Erythroblast (primary cell): ENCODE measurements at regions not wholly inside any gene's neighbourhood (a gene's known extent, or its start where the extent isn't known, plus 50 kb on each side); places are given as distances from the start of the nearest gene placed in this dataset.
"Not testable (repeated sequence)": the region's sequence is repeated elsewhere in the genome, so short reads cannot be mapped to it uniquely, and the experiment has no call there.

Experiments used
- DNase-seq, 2 experiments: peaks; one replicate each; lab custom pipeline; 2025; lab: John Stamatoyannopoulos, UW
- GATA1 ChIP-seq: IDR thresholded peaks from 2 replicates; pipeline ENCODE4 v1.6.1; 2011; ENCODE audit warnings: low read depth, mild to moderate bottlenecking, control low read depth, low read length, moderate library complexity
- POLR2A ChIP-seq: IDR thresholded peaks from 2 replicates; pipeline ENCODE4 v1.6.1; 2011; ENCODE audit warnings: mild to moderate bottlenecking, low read length

DNA sequence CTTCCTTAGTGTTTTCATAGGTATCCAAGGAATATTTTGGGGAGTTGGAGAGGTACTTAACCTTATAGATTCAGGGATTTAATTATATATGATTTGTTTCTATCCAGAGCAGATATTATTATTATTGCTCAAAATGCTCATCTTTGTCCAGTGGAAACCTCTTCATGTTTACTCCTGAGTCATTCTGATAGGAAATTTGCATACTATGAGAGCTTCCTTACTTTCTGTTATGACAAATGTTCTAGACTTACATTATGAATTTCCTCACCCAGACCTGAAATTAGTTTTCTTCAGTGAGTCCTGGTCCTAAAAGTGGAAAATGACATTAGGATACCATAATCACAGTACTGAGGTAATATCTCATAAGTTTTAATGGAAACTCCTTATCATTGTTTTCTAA, 57.5 kb upstream of the PLPPR5 start:
- no peak for DNase-seq
- TF ChIP-seq POLR2A (no peak), GATA1 (no peak)

DNA sequence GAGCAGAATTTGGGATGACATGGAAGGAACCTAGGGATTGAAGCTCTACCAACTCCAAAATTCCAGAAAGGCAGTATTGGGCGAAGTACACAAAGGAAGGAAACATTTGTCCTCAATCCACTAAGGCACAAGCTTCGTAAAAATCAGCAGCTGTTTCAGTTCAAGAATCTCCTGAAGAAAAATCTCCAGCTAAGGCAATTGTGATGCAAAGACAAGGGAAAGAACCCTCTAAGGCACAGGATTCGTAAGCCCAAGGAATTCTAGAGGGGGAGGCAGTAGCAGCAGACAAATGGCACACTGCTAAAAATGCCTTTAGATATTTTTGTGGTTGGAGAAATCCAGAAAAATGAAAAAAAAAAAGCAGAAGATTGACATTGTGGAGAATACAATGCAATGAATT, 64.5 kb upstream of the PLPPR5 start:
- TF ChIP-seq GATA1 (no peak), POLR2A (no peak)
- no peak for DNase-seq

DNA sequence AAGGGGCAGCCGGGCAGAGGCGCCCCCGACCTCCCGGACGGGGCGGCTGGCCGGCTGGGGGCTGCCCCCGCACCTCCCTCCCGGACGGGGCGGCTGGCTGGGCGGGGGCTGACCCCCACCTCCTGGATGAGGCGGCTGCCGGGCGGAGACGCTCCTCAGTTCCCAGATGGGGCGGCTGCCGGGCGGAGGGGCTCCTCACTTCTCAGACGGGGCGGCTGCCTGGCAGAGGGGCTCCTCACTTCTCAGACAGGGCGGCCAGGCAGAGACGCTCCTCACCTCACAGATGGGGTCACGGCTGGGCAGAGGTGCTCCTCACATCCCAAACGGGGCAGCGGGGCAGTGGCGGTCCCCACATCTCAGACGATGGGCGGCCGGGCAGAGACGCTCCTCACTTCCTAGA, 73.9 kb upstream of the PLPPR5 start:
- DNase-seq, result not testable (repeated sequence)

DNA sequence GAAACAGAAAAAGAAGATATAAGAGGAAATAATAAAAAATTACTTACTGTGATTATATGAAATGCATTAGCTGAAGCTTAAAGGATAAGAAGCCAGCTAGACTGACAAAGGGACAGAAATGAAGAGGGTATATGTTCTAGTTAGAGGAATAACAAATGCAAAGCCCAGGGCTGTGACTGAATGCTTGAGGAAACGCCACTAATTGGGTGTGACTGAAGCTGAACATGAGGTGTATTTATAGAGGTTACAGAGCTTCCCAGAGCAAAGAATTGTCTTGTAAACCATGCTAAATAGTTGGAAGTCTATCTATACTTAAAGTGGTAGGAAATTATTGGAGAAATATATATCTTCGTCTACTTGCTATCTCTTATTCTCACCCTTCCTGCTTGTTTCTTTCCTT, 77.7 kb upstream of the PLPPR5 start:
- TF ChIP-seq POLR2A (no peak), GATA1 (no peak)

DNA sequence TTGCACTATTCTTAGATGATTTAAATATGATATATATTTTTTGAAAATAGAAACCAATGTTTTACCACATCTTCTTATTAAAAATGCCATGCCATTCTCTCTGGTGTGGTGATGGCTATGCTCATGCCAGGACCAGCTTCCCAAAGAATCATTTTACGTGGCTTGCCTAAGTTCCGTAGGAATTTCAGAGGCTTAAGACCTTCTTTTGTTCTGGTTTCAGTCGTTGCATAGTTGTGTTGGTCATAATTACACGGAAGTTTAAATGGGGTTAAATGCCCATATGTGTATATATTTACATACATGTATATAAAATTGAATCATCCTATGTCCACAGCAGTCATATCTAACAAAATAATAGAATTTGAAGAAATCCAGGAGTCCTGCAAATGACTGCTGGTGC, 78.7 kb upstream of the PLPPR5 start:
- no peak for DNase-seq
- TF ChIP-seq GATA1 (no peak), POLR2A (no peak)

More for the DNA sequence above, 77.7 kb upstream of the PLPPR5 start:
- DNase-seq, result no peak

DNA sequence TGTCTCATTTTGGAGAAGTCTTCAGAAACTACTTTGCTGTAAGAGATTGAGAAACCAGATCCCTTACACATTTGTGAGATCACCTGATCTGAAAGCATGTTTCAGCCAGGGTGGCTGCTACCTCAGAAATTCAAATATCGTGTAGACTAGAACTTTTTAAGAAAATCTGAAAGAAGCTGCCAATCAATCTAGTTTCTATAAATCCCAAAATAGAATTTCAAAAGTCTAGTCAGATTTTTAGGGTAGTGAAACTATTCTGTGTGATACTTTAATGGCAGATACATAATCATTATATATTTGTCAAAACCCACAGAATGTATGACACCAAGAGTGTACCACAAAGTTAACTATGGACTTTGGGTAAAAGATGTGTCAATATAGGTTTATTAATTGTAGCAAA, 79.9 kb upstream of the PLPPR5 start:
- TF ChIP-seq POLR2A, result no peak
- no peak for TF ChIP-seq GATA1
- no peak for DNase-seq

DNA sequence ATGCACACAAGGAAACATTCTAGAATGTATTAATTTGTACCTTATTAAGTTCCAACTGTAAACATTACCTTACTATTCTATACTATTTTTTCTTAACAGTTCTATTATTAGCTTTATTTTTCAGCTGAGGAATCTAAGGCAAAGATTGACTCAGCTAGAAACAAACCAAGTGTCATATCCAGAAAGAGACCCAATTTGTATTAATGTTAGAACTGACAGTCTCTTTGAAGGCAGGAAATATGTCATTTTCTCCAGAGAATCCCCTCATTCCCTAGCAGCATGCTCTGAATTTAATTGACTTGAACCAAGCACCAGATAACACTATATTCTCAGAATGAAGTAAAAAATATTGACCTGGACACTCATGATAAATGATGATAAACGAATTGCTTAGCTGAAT, 81.4 kb upstream of the PLPPR5 start:
- TF ChIP-seq POLR2A (no peak), GATA1 (no peak)
- DNase-seq, result no peak

DNA sequence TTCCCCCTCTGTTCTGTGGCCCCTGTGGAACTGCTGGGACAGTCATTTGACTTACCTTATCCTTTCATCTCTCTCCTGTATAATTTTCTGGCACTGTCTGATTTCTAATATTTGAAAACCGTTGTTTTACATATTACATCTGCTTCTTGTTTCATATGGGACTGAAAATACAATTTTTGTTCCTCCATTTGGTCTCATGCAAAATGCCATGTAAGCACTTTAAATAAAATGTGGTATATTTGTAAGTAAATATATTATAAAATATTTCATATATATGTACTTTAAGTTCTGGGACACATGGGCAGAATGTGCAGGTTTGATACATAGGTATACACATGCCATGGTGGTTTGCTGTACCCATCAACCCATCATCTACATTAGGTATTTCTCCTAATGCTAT, 93.9 kb upstream of the PLPPR5 start:
- no peak for DNase-seq
- no peak for TF ChIP-seq GATA1
- TF ChIP-seq POLR2A, result no peak

DNA sequence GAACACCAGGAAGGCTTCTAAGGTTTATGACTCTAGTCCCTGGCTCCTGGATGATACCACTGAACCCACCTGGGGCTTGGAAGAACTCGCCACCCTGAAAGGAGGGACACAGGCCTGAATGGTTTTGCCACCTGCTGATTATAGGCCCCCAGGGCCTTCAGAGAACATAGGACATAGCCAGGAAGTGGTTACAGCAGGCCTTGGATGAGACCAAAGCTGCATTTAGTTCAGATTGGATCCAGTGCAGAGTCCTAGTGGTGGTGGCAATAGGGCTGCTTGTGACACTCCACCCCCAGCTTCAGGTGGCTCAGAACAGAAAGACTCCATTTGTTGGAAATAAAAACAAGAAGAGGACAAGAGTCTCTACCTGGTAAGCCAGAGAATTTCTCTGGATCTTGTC, 101.6 kb upstream of the PLPPR5 start:
- no peak for DNase-seq
- TF ChIP-seq GATA1 (no peak), POLR2A (no peak)

DNA sequence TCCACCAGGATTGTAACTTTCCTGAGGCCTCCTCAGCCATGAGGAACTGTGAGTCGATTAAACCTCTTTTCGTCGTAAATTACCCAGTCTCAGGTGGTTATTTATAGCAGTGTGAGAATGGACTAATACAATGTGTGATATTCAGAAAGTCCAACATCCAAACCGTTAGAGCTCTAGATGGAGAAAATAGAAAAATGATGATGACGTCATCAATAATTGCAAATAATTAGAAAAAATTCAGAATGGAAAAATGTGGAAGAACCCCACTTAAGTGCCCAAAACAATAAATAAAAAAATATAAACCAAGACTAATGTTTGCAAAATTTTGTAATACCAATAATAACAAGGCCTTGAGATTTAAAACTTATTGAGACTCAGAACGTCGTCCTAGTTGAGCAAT, 103.0 kb upstream of the PLPPR5 start:
- DNase-seq, result no peak
- TF ChIP-seq GATA1 (no peak), POLR2A (no peak)

DNA sequence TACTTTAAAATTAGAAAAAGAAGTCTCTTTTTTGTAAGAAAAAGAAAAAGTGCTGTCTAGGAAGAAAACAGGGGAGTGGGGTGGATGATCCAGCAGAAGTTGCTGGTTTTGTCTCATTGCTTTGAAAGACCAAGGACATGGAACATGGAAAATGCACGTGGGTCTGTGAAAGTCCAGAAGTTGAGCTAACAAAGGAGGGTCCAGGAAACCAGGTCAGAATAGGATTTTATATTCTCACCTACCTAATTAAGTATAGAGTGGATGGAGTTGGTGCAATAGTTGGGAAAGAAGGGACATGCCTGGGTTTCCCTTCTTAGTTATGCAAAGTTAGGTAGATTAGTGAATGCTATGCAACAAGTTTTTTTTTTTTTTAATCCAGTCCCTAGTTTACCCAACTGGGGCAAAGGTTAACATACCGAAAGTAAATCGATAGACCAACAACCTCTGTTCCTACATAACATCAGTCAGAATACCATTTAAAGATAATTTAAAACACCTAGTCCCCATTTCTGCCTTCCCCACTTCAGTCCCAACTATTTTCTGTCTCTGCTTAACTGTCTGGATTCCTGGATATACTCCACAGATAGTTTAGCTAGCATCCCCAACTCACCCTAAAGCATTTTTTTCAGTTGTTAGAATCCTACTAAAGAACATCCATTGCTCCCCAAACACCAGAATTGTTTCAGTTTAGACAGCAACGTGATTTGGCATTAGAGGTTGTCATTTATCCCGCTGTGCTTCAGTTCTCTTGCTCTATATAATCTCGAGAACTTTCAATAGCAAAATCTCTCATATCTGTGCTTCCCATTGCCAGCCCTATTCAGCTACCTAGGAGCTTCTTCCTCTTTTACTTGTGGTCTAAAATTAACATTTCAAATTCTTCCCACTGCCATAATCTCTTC, 105.7 kb upstream of the PLPPR5 start:
- DNase-seq, result no peak
- TF ChIP-seq GATA1 (no peak), POLR2A (no peak)

DNA sequence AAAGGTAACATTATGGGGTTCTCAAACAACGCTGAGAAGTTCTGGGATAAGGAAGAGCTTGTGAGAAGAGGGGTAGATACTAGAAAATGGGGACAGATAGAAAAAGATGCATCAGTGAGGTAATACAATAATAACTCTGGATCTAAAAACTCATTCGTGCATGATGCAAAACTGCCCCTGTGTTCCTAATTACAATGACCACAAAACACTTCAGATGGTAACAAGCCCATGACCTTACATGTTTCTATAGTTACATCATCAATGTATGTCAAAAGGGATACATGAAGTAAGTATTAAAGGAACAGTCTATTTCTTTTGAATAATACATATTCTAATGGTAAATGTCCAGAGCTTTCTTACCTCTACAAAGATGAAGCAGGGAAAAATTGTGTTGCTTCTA, 110.6 kb upstream of the PLPPR5 start:
- TF ChIP-seq GATA1 (no peak), POLR2A (no peak)

DNA sequence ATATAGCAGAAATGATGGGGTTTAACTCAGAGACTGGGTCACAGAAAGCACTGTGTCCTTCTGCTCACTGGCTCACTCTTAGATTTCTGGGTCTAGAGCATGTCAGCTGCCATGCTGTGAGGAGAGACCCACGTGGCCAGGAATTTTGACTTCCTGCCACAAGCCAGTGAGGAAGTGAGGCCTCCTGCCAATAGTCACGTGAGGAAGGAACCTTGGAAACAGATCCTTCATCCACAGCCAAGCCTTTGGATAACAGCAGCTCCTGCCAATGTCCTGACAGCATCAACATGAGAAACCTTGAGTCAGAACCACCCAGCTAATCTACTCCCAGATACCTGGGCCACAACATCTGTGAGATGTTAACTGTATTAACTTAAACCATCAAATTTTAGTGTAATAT, 114.5 kb upstream of the PLPPR5 start:
- TF ChIP-seq GATA1 (no peak), POLR2A (no peak)
- no peak for DNase-seq

More for the DNA sequence above, 110.6 kb upstream of the PLPPR5 start:
- no peak for DNase-seq

DNA sequence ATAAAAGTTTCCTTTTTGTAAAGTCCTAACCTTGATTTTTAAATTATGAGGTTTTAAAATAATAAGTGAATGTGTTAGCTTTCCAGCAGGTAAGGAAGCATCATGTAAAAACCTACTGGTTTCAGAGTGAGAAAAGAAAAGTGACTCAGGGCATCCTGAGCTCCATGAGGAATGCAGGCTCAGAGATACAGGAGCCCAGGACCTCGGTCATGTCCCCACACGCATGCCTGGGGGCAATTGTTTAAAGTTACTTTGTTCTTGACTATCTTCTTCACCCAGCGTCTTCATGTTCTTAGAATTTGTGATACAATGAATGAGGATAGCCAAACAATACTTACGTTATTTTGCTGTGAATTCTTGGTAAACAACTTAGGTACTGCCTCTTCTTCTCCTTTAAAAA, 117.4 kb upstream of the PLPPR5 start:
- no peak for DNase-seq
- no peak for TF ChIP-seq GATA1
- no peak for TF ChIP-seq POLR2A

DNA sequence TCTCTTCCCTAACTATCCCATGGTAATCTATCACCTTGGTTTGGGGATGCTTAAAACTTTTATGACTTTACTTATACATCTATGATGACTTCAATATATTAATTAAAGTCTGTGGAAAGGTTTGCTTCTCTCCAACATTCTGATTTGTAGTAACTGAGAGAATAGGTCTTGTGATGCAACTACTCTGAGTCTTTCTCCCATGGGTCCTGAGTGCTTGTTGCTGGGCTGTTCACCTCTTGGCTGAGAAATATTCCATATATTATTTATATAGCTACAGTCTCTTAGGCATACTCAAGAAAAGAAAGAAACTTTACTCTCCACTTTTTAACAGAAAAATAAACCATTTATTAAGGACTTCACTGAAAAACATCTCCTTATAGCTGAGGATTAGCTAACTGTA, 119.3 kb upstream of the PLPPR5 start:
- TF ChIP-seq POLR2A, result no peak
- TF ChIP-seq GATA1, result no peak
- no peak for DNase-seq

DNA sequence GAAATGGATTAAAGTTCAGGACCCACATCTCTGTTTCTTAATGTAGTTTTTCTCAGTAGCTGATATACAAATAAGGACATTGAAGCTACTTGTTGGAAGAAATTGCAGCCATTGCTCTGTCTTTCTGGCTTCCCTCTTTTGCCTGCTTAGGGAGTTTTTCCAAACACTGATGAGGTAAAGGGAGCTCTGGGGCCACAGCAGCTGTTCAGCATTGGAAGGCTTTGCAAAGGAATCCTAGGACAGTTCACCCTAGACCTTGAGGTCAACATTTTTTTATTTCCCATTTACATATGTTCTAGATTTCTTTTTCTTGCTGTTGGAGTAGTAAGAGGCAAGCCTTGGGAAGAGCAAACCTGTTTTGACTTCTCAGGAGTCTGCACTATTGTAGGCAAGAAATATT, 126.9 kb upstream of the PLPPR5 start:
- TF ChIP-seq POLR2A (no peak), GATA1 (no peak)
- DNase-seq, result no peak
